K562 (cell line): ENCODE measurements at regions not wholly inside any gene's neighbourhood (a gene's known extent, or its start where the extent isn't known, plus 50 kb on each side); places are given as distances from the start of the nearest gene placed in this dataset.

Source experiments
- ATAC-seq: fragments of 200-7000 bp; cut with Tn5 transposase; 3 replicates; pipeline ENCODE4 v1.9.1; 2020; ENCODE audit warnings: moderate library complexity
- BruUV-seq: library from RNA; stranded (reverse); fragments of 400-500 nt; replicated peaks from 2 replicates; lab custom pipeline; 2021; lab: Mats Ljungman, UMichigan
- CTCF ChIA-PET: fragments of 300-600 bp; formaldehyde crosslinking; extraction: SDS; loops from one replicate; lab custom pipeline; 2021; ENCODE audit warnings: low intra/inter-chr PET ratio; lab: Yijun Ruan, JAX
- POLR2A ChIA-PET: fragments of 300-600, 350-650 bp; sonication (Branson Sonifier 250); formaldehyde crosslinking; extraction: SDS; loops from one replicate; lab custom pipeline; 2021; ENCODE audit warnings: antibody characterized with exemption, inconsistent platforms; lab: Yijun Ruan, JAX
- DNase-seq, 4 experiments: peaks; one replicate each; pipeline versions ENCODE4 v3.0.0 to v3.0.0-alpha.2; 2011 to 2018; ENCODE audit warnings: low spot score in 3 of 4, mixed read lengths in 3 of 4; ENCODE audit errors: extremely low read depth in 1 of 4
- FAIRE-seq: peaks from 2 replicates; lab custom pipeline; 2011; peaks lifted over from hg19 to GRCh38; lab: Jason Lieb, UNC
- H2AFZ ChIP-seq: 2 replicates; pipeline ENCODE4 v1.6.0; 2011; ENCODE audit warnings: low read depth, low read length, control low read depth, inconsistent platforms
- H3K27ac ChIP-seq: fragments of 200-600 bp; 3 replicates; pipeline ENCODE4 v1.8.0; 2011; ENCODE audit warnings: low read depth, mild to moderate bottlenecking, control low read depth, inconsistent platforms, low read length, moderate library complexity, mixed read lengths; ENCODE audit errors: extremely low read depth
- H3K27me3 ChIP-seq, 2 experiments: fragments of 300-600 bp in 1 of 2; 2 replicates in 1 of 2; 3 replicates in 1 of 2; pipeline versions ENCODE4 v1.6.0 to v1.8.0; 2011; ENCODE audit warnings: inconsistent platforms in 2 of 2, low read length in 2 of 2, mild to moderate bottlenecking in 1 of 2, mixed read lengths in 1 of 2, moderate library complexity in 1 of 2; ENCODE audit not compliant: control insufficient read depth in 2 of 2, insufficient read depth in 2 of 2
- H3K36me3 ChIP-seq: fragments of 300-600 bp; 3 replicates; pipeline ENCODE4 v1.8.0; 2011; ENCODE audit warnings: mild to moderate bottlenecking, low read length, inconsistent platforms; ENCODE audit not compliant: control insufficient read depth, insufficient read depth
- H3K4me1 ChIP-seq, 2 experiments: fragments of 200-600 bp in 1 of 2; replicated peaks in 1 of 2; 2 replicates in 1 of 2; 3 replicates in 1 of 2; pipeline versions ENCODE4 v1.5.1 to v1.8.0; 2011; ENCODE audit warnings: inconsistent platforms in 2 of 2, low read length in 2 of 2, mild to moderate bottlenecking in 1 of 2, mixed read lengths in 1 of 2, moderate library complexity in 1 of 2; ENCODE audit not compliant: control insufficient read depth in 2 of 2, insufficient read depth in 2 of 2
- H3K4me2 ChIP-seq: 2 replicates; pipeline ENCODE4 v1.6.1; 2011; ENCODE audit warnings: low read length, control low read depth, inconsistent platforms, mixed read lengths; ENCODE audit not compliant: insufficient read depth
- H3K4me3 ChIP-seq: fragments of 200-600 bp; sonication (generic), shearing (Covaris generic); 2 replicates; pipeline ENCODE4 v1.5.1; 2016; ENCODE audit warnings: control low read depth, inconsistent platforms
- H3K79me2 ChIP-seq: fragments of 200-600 bp; 3 replicates; pipeline ENCODE4 v1.8.0; 2011; ENCODE audit warnings: low read length, inconsistent platforms; ENCODE audit not compliant: control insufficient read depth, insufficient read depth
- H3K9ac ChIP-seq, 2 experiments: 2 replicates each; pipeline versions ENCODE4 v1.6.0 to v1.6.1; 2011; ENCODE audit warnings: low read depth in 2 of 2, low read length in 2 of 2, control low read depth in 1 of 2, inconsistent platforms in 1 of 2, mild to moderate bottlenecking in 1 of 2, mixed read lengths in 1 of 2; ENCODE audit not compliant: insufficient read depth in 1 of 2
- H3K9me1 ChIP-seq: one replicate; pipeline ENCODE4 v1.6.0; 2011; ENCODE audit warnings: inconsistent platforms, mild to moderate bottlenecking, low read length, moderate library complexity; ENCODE audit not compliant: control insufficient read depth, insufficient read depth
- H3K9me3 ChIP-seq: replicated peaks from 2 replicates; pipeline ENCODE4 v1.5.1; 2011; ENCODE audit warnings: low read depth, low read length, inconsistent platforms; ENCODE audit not compliant: control insufficient read depth, insufficient read depth
- H4K20me1 ChIP-seq: replicated peaks from 2 replicates; pipeline ENCODE4 v1.6.1; 2011; ENCODE audit warnings: low read length, inconsistent platforms, mixed read lengths; ENCODE audit not compliant: control insufficient read depth, insufficient read depth
- FOXK1 ChIP-seq: sonication (generic); formaldehyde crosslinking; IDR thresholded peaks from 2 replicates; pipeline ENCODE4 v1.8.0; 2022; ENCODE audit warnings: missing genetic modification reagents, mild to moderate bottlenecking, borderline replicate concordance
- ZNF431 ChIP-seq: sonication (generic); formaldehyde crosslinking; IDR thresholded peaks from 2 replicates; pipeline ENCODE4 v1.8.0; 2022; ENCODE audit warnings: mild to moderate bottlenecking, missing genetic modification reagents
- WGBS: fragments of 100-300 bp; shearing (Covaris generic); methylation state at CpG from one replicate; pipeline ENCODE4 v1.1.6; 2016; ENCODE audit warnings: low coverage, mixed read lengths; ENCODE audit not compliant: insufficient coverage; ENCODE audit errors: missing lambda C conversion rate; 5-methylcytosine and 5-hydroxymethylcytosine counted together
- in situ Hi-C: fragments of 300-500 bp; cut with MboI; formaldehyde crosslinking; loops from 4 replicates; pipeline ENCODE4 v1.15.0; 2018; ENCODE audit warnings: inconsistent platforms, mixed read lengths
- intact Hi-C: fragments of 100-400 bp; cut with micrococcal nuclease; formaldehyde crosslinking; loops from 2 replicates; pipeline ENCODE4 v1.14.2; 2022
- TF ChIP-seq, protein P1 (sequence below): fragments of 200-800 bp; sonication (Bioruptor generic); IDR thresholded peaks from 2 replicates; pipeline ENCODE4 v1.6.1; 2016; ENCODE audit warnings: missing genetic modification characterization, missing compliant biosample characterization
- TF ChIP-seq, protein P2 (sequence below): sonication (generic); formaldehyde crosslinking; IDR thresholded peaks from 2 replicates; pipeline ENCODE4 v1.8.0; 2023; ENCODE audit warnings: mild to moderate bottlenecking, missing genetic modification reagents

DNA sequence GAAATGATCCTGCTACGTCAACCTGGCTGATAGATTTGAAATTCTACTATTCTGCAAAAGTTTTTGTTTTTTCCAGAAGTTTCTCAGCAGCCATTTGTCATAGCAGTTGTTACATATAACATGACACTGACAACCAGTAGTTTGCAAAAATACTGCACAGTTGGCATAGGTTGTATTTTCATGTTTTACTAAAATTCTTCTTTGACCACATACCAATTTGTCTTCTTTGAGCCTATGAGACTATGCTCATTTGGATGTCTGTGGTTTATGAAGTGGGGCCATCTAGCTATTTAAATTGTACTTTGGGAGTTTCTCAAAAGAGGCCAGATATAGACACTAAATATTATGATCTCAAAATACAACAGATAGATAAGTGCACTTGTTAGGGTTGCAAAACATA, 104.9 kb upstream of the PREP start:
- CTCF ChIA-PET = no interaction called here
- Histone ChIP-seq H3K27me3 (peaks cover 0 to 4% of the 10 kb centered on the region in 2 experiments; a peak in 2 of 5 replicates), H4K20me1 (no peaks in the 10 kb centered on the region; the same call in 1 of the 2 replicates), H3K9ac (no peak overlapping the region), H3K36me3 (no peaks in the 10 kb centered on the region), H3K4me1 (no peaks in the 10 kb centered on the region), H2AFZ (no peak overlapping the region), H3K4me3 (no peak overlapping the region), H3K9me1 (no peaks in the 10 kb centered on the region), H3K9me3 (no peaks in the 10 kb centered on the region), H3K79me2 (no peaks in the 10 kb centered on the region), H3K27ac (no peak overlapping the region), H3K4me2 (no peak overlapping the region)
- TF ChIP-seq, protein P1, sequence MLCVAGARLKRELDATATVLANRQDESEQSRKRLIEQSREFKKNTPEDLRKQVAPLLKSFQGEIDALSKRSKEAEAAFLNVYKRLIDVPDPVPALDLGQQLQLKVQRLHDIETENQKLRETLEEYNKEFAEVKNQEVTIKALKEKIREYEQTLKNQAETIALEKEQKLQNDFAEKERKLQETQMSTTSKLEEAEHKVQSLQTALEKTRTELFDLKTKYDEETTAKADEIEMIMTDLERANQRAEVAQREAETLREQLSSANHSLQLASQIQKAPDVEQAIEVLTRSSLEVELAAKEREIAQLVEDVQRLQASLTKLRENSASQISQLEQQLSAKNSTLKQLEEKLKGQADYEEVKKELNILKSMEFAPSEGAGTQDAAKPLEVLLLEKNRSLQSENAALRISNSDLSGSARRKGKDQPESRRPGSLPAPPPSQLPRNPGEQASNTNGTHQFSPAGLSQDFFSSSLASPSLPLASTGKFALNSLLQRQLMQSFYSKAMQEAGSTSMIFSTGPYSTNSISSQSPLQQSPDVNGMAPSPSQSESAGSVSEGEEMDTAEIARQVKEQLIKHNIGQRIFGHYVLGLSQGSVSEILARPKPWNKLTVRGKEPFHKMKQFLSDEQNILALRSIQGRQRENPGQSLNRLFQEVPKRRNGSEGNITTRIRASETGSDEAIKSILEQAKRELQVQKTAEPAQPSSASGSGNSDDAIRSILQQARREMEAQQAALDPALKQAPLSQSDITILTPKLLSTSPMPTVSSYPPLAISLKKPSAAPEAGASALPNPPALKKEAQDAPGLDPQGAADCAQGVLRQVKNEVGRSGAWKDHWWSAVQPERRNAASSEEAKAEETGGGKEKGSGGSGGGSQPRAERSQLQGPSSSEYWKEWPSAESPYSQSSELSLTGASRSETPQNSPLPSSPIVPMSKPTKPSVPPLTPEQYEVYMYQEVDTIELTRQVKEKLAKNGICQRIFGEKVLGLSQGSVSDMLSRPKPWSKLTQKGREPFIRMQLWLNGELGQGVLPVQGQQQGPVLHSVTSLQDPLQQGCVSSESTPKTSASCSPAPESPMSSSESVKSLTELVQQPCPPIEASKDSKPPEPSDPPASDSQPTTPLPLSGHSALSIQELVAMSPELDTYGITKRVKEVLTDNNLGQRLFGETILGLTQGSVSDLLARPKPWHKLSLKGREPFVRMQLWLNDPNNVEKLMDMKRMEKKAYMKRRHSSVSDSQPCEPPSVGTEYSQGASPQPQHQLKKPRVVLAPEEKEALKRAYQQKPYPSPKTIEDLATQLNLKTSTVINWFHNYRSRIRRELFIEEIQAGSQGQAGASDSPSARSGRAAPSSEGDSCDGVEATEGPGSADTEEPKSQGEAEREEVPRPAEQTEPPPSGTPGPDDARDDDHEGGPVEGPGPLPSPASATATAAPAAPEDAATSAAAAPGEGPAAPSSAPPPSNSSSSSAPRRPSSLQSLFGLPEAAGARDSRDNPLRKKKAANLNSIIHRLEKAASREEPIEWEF (CRISPR knock-in tag) = no peak
- TF ChIP-seq, protein P2, sequence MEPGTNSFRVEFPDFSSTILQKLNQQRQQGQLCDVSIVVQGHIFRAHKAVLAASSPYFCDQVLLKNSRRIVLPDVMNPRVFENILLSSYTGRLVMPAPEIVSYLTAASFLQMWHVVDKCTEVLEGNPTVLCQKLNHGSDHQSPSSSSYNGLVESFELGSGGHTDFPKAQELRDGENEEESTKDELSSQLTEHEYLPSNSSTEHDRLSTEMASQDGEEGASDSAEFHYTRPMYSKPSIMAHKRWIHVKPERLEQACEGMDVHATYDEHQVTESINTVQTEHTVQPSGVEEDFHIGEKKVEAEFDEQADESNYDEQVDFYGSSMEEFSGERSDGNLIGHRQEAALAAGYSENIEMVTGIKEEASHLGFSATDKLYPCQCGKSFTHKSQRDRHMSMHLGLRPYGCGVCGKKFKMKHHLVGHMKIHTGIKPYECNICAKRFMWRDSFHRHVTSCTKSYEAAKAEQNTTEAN (CRISPR knock-in tag) = no peak
- TF ChIP-seq FOXK1 (no peak), ZNF431 (CRISPR knock-in tag) (no peak)
- no peak for FAIRE-seq
- in situ Hi-C loops = no loop called here
- no peak for ATAC-seq
- POLR2A ChIA-PET = no interaction called here
- BruUV-seq = no TSS peak
- 0% methylated on average over 1 of the region's 1 CpG for WGBS
- no peak for DNase-seq
- intact Hi-C loops = no loop called here
